K562 (cell line): ENCODE measurements at regions not wholly inside any gene's neighbourhood (a gene's known extent, or its start where the extent isn't known, plus 50 kb on each side); places are given as distances from the start of the nearest gene placed in this dataset.

Experiments used
- DNMT1 ChIP-seq: fragments of 450-650 bp; IDR thresholded peaks from 2 replicates; pipeline ENCODE4 v1.6.1; 2016; ENCODE audit warnings: antibody characterized with exemption, mild to moderate bottlenecking
- DPF2 ChIP-seq: fragments of 450-650 bp; IDR thresholded peaks from 2 replicates; pipeline ENCODE4 v1.6.1; 2016
- EZH2 ChIP-seq: IDR thresholded peaks from 2 replicates; pipeline ENCODE4 v1.6.1; 2012; ENCODE audit warnings: low read depth, mild to moderate bottlenecking, inconsistent platforms, low read length, borderline replicate concordance
- FOXK1 ChIP-seq: sonication (generic); formaldehyde crosslinking; IDR thresholded peaks from 2 replicates; pipeline ENCODE4 v1.8.0; 2022; ENCODE audit warnings: missing genetic modification reagents, mild to moderate bottlenecking, borderline replicate concordance
- GATA2 ChIP-seq: sonication (generic); formaldehyde crosslinking; IDR thresholded peaks from 2 replicates; pipeline ENCODE4 v1.4.0; 2020; ENCODE audit warnings: mild to moderate bottlenecking, missing genetic modification reagents
- HDAC8 ChIP-seq: fragments of 450-650 bp; IDR thresholded peaks from 2 replicates; pipeline ENCODE4 v1.6.1; 2016; ENCODE audit warnings: mild to moderate bottlenecking, missing genetic modification characterization, moderate library complexity, missing compliant biosample characterization
- HDGF ChIP-seq: fragments of 450-650 bp; IDR thresholded peaks from 2 replicates; pipeline ENCODE4 v1.6.1; 2016
- PRMT5 ChIP-seq: sonication (generic); formaldehyde crosslinking; IDR thresholded peaks from 2 replicates; pipeline ENCODE4 v1.5.0; 2020; ENCODE audit warnings: missing genetic modification reagents
- SIN3A ChIP-seq, 2 experiments: fragments of 150-350 bp in 1 of 2; IDR thresholded peaks; 2 replicates each; pipeline ENCODE4 v1.6.1; 2011 to 2016; ENCODE audit warnings: borderline replicate concordance in 2 of 2, low read depth in 2 of 2, low read length in 2 of 2, mild to moderate bottlenecking in 2 of 2, moderate library complexity in 2 of 2; ENCODE audit not compliant: control insufficient read depth in 1 of 2
- ZBED1 ChIP-seq: IDR thresholded peaks from 2 replicates; pipeline ENCODE4 v1.6.1; 2014
- ZBTB26 ChIP-seq: fragments of 450-650 bp; formaldehyde crosslinking; IDR thresholded peaks from 2 replicates; pipeline ENCODE4 v1.4.0; 2022; ENCODE audit warnings: missing genetic modification characterization
- TF ChIP-seq, protein P1 (sequence below), 3 experiments: IDR thresholded peaks in 2 of 3; conservative IDR thresholded peaks in 1 of 3; 2 replicates each; pipeline ENCODE4 v1.5.1; 2011 to 2012; ENCODE audit warnings: low read length in 3 of 3, mild to moderate bottlenecking in 3 of 3, control low read depth in 2 of 3, improper control_type of control experiment in 1 of 3, inconsistent platforms in 1 of 3, low read depth in 1 of 3, mixed read lengths in 1 of 3, moderate library complexity in 1 of 3; ENCODE audit not compliant: insufficient read depth in 2 of 3
- TF ChIP-seq, protein P2 (sequence below): fragments of 200-600 bp; sonication (generic); IDR thresholded peaks from one replicate; pipeline ENCODE4 v1.6.1; 2012; ENCODE audit warnings: mild to moderate bottlenecking, low read depth, low read length, inconsistent platforms
- TF ChIP-seq, protein P3 (sequence below): IDR thresholded peaks from 2 replicates; pipeline ENCODE4 v1.6.1; 2014; ENCODE audit warnings: antibody characterized with exemption

GRCh38 chr6:56771929-56772607 lies 129.4 kb upstream of the DST start:
- TF ChIP-seq HDAC8 (tag): no peak
- TF ChIP-seq ZBED1: no peak
- TF ChIP-seq ZBTB26 (CRISPR knock-in tag): no peak
- TF ChIP-seq GATA2: no peak
- TF ChIP-seq DPF2: no peak
- TF ChIP-seq SIN3A (IDR thresholded peaks at IDR 0.05; ENCODE audit: borderline replicate concordance in 2 of 2, control insufficient read depth in 1 of 2, low read depth in 2 of 2, low read length in 2 of 2): no peak
- no peak for TF ChIP-seq HDGF
- TF ChIP-seq, protein P1, sequence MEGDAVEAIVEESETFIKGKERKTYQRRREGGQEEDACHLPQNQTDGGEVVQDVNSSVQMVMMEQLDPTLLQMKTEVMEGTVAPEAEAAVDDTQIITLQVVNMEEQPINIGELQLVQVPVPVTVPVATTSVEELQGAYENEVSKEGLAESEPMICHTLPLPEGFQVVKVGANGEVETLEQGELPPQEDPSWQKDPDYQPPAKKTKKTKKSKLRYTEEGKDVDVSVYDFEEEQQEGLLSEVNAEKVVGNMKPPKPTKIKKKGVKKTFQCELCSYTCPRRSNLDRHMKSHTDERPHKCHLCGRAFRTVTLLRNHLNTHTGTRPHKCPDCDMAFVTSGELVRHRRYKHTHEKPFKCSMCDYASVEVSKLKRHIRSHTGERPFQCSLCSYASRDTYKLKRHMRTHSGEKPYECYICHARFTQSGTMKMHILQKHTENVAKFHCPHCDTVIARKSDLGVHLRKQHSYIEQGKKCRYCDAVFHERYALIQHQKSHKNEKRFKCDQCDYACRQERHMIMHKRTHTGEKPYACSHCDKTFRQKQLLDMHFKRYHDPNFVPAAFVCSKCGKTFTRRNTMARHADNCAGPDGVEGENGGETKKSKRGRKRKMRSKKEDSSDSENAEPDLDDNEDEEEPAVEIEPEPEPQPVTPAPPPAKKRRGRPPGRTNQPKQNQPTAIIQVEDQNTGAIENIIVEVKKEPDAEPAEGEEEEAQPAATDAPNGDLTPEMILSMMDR (IDR thresholded peaks at IDR 0.05 in 2 of 3, conservative IDR thresholded peaks at IDR 0.05 in 1 of 3; ENCODE audit: insufficient read depth in 2 of 3, low read depth in 1 of 3, low read length in 3 of 3): no peak
- TF ChIP-seq, protein P2, sequence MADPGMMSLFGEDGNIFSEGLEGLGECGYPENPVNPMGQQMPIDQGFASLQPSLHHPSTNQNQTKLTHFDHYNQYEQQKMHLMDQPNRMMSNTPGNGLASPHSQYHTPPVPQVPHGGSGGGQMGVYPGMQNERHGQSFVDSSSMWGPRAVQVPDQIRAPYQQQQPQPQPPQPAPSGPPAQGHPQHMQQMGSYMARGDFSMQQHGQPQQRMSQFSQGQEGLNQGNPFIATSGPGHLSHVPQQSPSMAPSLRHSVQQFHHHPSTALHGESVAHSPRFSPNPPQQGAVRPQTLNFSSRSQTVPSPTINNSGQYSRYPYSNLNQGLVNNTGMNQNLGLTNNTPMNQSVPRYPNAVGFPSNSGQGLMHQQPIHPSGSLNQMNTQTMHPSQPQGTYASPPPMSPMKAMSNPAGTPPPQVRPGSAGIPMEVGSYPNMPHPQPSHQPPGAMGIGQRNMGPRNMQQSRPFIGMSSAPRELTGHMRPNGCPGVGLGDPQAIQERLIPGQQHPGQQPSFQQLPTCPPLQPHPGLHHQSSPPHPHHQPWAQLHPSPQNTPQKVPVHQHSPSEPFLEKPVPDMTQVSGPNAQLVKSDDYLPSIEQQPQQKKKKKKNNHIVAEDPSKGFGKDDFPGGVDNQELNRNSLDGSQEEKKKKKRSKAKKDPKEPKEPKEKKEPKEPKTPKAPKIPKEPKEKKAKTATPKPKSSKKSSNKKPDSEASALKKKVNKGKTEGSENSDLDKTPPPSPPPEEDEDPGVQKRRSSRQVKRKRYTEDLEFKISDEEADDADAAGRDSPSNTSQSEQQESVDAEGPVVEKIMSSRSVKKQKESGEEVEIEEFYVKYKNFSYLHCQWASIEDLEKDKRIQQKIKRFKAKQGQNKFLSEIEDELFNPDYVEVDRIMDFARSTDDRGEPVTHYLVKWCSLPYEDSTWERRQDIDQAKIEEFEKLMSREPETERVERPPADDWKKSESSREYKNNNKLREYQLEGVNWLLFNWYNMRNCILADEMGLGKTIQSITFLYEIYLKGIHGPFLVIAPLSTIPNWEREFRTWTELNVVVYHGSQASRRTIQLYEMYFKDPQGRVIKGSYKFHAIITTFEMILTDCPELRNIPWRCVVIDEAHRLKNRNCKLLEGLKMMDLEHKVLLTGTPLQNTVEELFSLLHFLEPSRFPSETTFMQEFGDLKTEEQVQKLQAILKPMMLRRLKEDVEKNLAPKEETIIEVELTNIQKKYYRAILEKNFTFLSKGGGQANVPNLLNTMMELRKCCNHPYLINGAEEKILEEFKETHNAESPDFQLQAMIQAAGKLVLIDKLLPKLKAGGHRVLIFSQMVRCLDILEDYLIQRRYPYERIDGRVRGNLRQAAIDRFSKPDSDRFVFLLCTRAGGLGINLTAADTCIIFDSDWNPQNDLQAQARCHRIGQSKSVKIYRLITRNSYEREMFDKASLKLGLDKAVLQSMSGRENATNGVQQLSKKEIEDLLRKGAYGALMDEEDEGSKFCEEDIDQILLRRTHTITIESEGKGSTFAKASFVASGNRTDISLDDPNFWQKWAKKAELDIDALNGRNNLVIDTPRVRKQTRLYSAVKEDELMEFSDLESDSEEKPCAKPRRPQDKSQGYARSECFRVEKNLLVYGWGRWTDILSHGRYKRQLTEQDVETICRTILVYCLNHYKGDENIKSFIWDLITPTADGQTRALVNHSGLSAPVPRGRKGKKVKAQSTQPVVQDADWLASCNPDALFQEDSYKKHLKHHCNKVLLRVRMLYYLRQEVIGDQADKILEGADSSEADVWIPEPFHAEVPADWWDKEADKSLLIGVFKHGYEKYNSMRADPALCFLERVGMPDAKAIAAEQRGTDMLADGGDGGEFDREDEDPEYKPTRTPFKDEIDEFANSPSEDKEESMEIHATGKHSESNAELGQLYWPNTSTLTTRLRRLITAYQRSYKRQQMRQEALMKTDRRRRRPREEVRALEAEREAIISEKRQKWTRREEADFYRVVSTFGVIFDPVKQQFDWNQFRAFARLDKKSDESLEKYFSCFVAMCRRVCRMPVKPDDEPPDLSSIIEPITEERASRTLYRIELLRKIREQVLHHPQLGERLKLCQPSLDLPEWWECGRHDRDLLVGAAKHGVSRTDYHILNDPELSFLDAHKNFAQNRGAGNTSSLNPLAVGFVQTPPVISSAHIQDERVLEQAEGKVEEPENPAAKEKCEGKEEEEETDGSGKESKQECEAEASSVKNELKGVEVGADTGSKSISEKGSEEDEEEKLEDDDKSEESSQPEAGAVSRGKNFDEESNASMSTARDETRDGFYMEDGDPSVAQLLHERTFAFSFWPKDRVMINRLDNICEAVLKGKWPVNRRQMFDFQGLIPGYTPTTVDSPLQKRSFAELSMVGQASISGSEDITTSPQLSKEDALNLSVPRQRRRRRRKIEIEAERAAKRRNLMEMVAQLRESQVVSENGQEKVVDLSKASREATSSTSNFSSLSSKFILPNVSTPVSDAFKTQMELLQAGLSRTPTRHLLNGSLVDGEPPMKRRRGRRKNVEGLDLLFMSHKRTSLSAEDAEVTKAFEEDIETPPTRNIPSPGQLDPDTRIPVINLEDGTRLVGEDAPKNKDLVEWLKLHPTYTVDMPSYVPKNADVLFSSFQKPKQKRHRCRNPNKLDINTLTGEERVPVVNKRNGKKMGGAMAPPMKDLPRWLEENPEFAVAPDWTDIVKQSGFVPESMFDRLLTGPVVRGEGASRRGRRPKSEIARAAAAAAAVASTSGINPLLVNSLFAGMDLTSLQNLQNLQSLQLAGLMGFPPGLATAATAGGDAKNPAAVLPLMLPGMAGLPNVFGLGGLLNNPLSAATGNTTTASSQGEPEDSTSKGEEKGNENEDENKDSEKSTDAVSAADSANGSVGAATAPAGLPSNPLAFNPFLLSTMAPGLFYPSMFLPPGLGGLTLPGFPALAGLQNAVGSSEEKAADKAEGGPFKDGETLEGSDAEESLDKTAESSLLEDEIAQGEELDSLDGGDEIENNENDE: no peak
- TF ChIP-seq, protein P3, sequence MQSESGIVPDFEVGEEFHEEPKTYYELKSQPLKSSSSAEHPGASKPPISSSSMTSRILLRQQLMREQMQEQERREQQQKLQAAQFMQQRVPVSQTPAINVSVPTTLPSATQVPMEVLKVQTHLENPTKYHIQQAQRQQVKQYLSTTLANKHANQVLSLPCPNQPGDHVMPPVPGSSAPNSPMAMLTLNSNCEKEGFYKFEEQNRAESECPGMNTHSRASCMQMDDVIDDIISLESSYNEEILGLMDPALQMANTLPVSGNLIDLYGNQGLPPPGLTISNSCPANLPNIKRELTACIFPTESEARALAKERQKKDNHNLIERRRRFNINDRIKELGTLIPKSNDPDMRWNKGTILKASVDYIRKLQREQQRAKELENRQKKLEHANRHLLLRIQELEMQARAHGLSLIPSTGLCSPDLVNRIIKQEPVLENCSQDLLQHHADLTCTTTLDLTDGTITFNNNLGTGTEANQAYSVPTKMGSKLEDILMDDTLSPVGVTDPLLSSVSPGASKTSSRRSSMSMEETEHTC: no peak
- no peak for TF ChIP-seq FOXK1 (CRISPR knock-in tag)
- no peak for TF ChIP-seq PRMT5 (CRISPR knock-in tag)
- no peak for TF ChIP-seq DNMT1
- TF ChIP-seq EZH2: no peak
